ENCODE measurements at regions not wholly inside any gene's neighbourhood (a gene's known extent, or its start where the extent isn't known, plus 50 kb on each side); places are given as distances from the start of the nearest gene placed in this dataset.
"Not testable (repeated sequence)": the region's sequence is repeated elsewhere in the genome, so short reads cannot be mapped to it uniquely, and the experiment has no call there.

DNA sequence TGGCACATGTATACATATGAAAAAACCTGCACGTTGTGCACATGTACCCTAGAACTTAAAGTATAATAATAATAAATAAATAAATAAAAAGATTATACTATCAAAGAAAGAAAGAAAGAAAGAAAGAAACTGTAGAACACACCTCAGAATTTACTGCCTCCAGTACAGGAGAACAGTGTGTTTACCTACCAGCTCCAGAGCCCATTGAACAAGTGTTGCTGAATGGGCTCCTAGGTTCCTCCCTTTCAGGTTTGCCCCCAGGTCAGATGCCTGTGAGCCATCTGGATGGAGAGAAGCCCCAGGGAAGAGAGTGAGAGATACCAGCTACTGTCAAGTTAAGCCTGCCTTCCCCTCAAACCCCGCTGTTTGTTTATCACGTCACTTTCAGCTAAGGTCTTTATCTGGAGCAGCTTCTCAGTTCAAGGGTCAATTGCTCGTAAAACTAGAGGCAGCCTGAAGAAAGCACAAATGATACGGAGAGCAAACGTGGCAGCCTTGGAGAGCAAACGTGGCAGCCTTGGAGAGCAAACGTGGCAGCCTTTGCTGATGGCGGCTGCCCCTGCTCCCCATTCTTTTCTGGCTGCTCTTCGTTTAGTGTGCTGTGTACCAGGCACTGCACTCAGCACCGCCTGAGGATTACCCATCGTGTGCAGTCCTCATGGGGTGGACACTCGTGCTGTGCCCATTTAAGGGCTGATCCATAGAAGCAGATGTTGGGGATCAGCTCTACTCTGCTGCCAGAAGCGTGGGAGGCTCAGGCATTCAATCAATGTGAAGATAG is 111.7 kb downstream of the ADAMTS15 start:
- H3K4me3 Mint-ChIP-seq (ENCODE audit: unreplicated experiment), result no peak overlapping the region
- DNase-seq (ENCODE audit: unreplicated experiment), result no peak
- POLR2A ChIA-PET, result no interaction called here
- peaks cover 7% of the 10 kb centered on the region for H3K9me3 Mint-ChIP-seq (ENCODE audit: unreplicated experiment)
- CTCF ChIA-PET, result no interaction called here
- H3K27ac Mint-ChIP-seq (ENCODE audit: low read depth, unreplicated experiment), result no peak overlapping the region
- BruUV-seq (replicated peaks), result no TSS peak
- intact Hi-C loops (cut with micrococcal nuclease), result no loop called here
- H3K4me1 Mint-ChIP-seq (ENCODE audit: insufficient read depth, unreplicated experiment), result peaks cover 6% of the 10 kb centered on the region
- no peaks in the 10 kb centered on the region for H3K36me3 Mint-ChIP-seq (ENCODE audit: insufficient read depth, unreplicated experiment)
- H3K27me3 Mint-ChIP-seq (ENCODE audit: insufficient read depth, unreplicated experiment), result no peaks in the 10 kb centered on the region
- TF ChIP-seq CTCF (IDR thresholded peaks at IDR 0.05; ENCODE audit: unreplicated experiment), result no peak

DNA sequence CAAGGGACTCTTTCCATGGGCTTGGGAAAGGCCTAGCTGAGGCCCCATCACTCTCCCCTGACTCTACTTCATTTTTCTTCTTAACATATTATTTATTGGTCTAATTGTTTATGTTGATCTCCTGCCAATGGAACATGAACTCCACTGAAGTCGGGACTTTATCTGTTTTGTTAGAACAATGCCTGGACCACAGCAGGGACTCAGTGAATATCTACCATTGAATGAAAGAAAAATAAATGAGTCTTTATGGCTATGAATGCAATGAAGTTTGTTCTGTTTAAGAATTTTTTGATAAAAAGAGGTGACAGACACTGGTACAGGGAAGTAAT is 112.3 kb downstream of the ADAMTS15 start:
- Mint-ChIP-seq H3K27me3 (ENCODE audit: insufficient read depth, unreplicated experiment) (no peaks in the 10 kb centered on the region), H3K36me3 (ENCODE audit: insufficient read depth, unreplicated experiment) (no peaks in the 10 kb centered on the region), H3K4me3 (ENCODE audit: unreplicated experiment) (no peak overlapping the region), H3K27ac (ENCODE audit: low read depth, unreplicated experiment) (no peak overlapping the region), H3K9me3 (ENCODE audit: unreplicated experiment) (peaks cover 7% of the 10 kb centered on the region), H3K4me1 (ENCODE audit: insufficient read depth, unreplicated experiment) (peaks cover 6% of the 10 kb centered on the region)
- ChIA-PET CTCF (no interaction called here), POLR2A (no interaction called here)
- no TSS peak for BruUV-seq (replicated peaks)
- DNase-seq (ENCODE audit: unreplicated experiment), result no peak
- no peak for TF ChIP-seq CTCF (IDR thresholded peaks at IDR 0.05; ENCODE audit: unreplicated experiment)
- intact Hi-C loops (cut with micrococcal nuclease), result no loop called here

- BruUV-seq (replicated peaks), result no TSS peak
- CTCF ChIA-PET, result no interaction called here
- TF ChIP-seq CTCF (IDR thresholded peaks at IDR 0.05; ENCODE audit: unreplicated experiment), result no peak
These were observed 113.0 kb downstream of the ADAMTS15 start for GRCh38 chr11:130561441-130561881.

GRCh38 chr11:130562549-130562948 is 114.1 kb downstream of the ADAMTS15 start:
- H3K27ac Mint-ChIP-seq (ENCODE audit: low read depth, unreplicated experiment), result no peak overlapping the region
- CTCF ChIA-PET, result interaction anchor here (0.7 kb wide), 1 partner anchor 300 kb away, joined by 3 read pairs; no protein-coding TSS in a partner anchor
- H3K4me3 Mint-ChIP-seq (ENCODE audit: unreplicated experiment), result no peak overlapping the region
- no peaks in the 10 kb centered on the region for H3K27me3 Mint-ChIP-seq (ENCODE audit: insufficient read depth, unreplicated experiment)
- no peak for DNase-seq (ENCODE audit: unreplicated experiment)
- peaks cover 7% of the 10 kb centered on the region for H3K9me3 Mint-ChIP-seq (ENCODE audit: unreplicated experiment)
- TF ChIP-seq CTCF (IDR thresholded peaks at IDR 0.05; ENCODE audit: unreplicated experiment), result no peak
- intact Hi-C loops (cut with micrococcal nuclease), result no loop called here
- peaks cover 13% of the 10 kb centered on the region for H3K4me1 Mint-ChIP-seq (ENCODE audit: insufficient read depth, unreplicated experiment)
- BruUV-seq (replicated peaks), result no TSS peak
- POLR2A ChIA-PET, result interaction anchor here (0.7 to 0.9 kb wide), 2 partner anchors 8 to 50 kb away, joined by 3 to 4 read pairs; no protein-coding TSS in a partner anchor
- no peaks in the 10 kb centered on the region for H3K36me3 Mint-ChIP-seq (ENCODE audit: insufficient read depth, unreplicated experiment)

More at GRCh38 chr11:130561441-130561881, 113.0 kb downstream of the ADAMTS15 start:
- peaks cover 7% of the 10 kb centered on the region for H3K9me3 Mint-ChIP-seq (ENCODE audit: unreplicated experiment)
- H3K4me1 Mint-ChIP-seq (ENCODE audit: insufficient read depth, unreplicated experiment), result peaks cover 10% of the 10 kb centered on the region
- H3K36me3 Mint-ChIP-seq (ENCODE audit: insufficient read depth, unreplicated experiment), result no peaks in the 10 kb centered on the region
- no peak overlapping the region for H3K27ac Mint-ChIP-seq (ENCODE audit: low read depth, unreplicated experiment)
- intact Hi-C loops (cut with micrococcal nuclease), result no loop called here
- no peaks in the 10 kb centered on the region for H3K27me3 Mint-ChIP-seq (ENCODE audit: insufficient read depth, unreplicated experiment)
- no peak for DNase-seq (ENCODE audit: unreplicated experiment)
- no peak overlapping the region for H3K4me3 Mint-ChIP-seq (ENCODE audit: unreplicated experiment)
- POLR2A ChIA-PET, result no interaction called here

GRCh38 chr11:130566360-130566759 is 117.9 kb downstream of the ADAMTS15 start:
- DNase-seq (ENCODE audit: unreplicated experiment); intact Hi-C loops (cut with micrococcal nuclease); POLR2A ChIA-PET; H3K9me3 Mint-ChIP-seq (ENCODE audit: unreplicated experiment); H3K4me3 Mint-ChIP-seq (ENCODE audit: unreplicated experiment); CTCF ChIA-PET; H3K27ac Mint-ChIP-seq (ENCODE audit: low read depth, unreplicated experiment); BruUV-seq (replicated peaks); H3K4me1 Mint-ChIP-seq (ENCODE audit: insufficient read depth, unreplicated experiment); H3K36me3 Mint-ChIP-seq (ENCODE audit: insufficient read depth, unreplicated experiment); H3K27me3 Mint-ChIP-seq (ENCODE audit: insufficient read depth, unreplicated experiment): not testable (repeated sequence)

Data from MCF 10A (cell line).